Activated CD8-positive, alpha-beta T cell treated with anti-CD3 and anti-CD28 coated beads for 36 hours (primary cell): ENCODE measurements at regions not wholly inside any gene's neighbourhood (a gene's known extent, or its start where the extent isn't known, plus 50 kb on each side); places are given as distances from the start of the nearest gene placed in this dataset.

ENCODE experiments used
- ATAC-seq: fragments of 200-7000 bp; cut with Tn5 transposase; one replicate; pipeline ENCODE4 v1.10.0; 2021; ENCODE audit warnings: mild to moderate bottlenecking, moderate library complexity
- CTCF ChIA-PET: fragments of 350-600 bp; sonication (Branson Sonifier 250); formaldehyde crosslinking; loops from one replicate; lab custom pipeline; 2021; ENCODE audit warnings: antibody characterized with exemption; lab: Charles Lee
- POLR2A ChIA-PET: fragments of 350-600 bp; sonication (Branson Sonifier 250); formaldehyde crosslinking; loops from one replicate; lab custom pipeline; 2021; ENCODE audit warnings: antibody characterized with exemption; lab: Charles Lee
- DNase-seq: peaks from one replicate; pipeline ENCODE4 v3.0.0-alpha.2; 2020
- H3K27ac Mint-ChIP-seq: one replicate; pipeline ENCODE4 v1.8.0; 2021; ENCODE audit warnings: mild to moderate bottlenecking, mixed read lengths
- H3K27me3 Mint-ChIP-seq: one replicate; pipeline ENCODE4 v1.8.0; 2021; ENCODE audit warnings: mixed read lengths
- H3K36me3 Mint-ChIP-seq: one replicate; pipeline ENCODE4 v1.8.0; 2021; ENCODE audit warnings: low read depth, mixed read lengths
- H3K4me1 Mint-ChIP-seq: one replicate; pipeline ENCODE4 v1.8.0; 2021; ENCODE audit warnings: low read depth, mixed read lengths
- H3K4me3 Mint-ChIP-seq: one replicate; pipeline ENCODE4 v1.8.0; 2021; ENCODE audit warnings: mild to moderate bottlenecking, moderate library complexity, mixed read lengths
- H3K9me3 Mint-ChIP-seq: one replicate; pipeline ENCODE4 v1.8.0; 2021; ENCODE audit warnings: mixed read lengths
- CTCF ChIP-seq: fragments of 200-600 bp; IDR thresholded peaks from one replicate; pipeline ENCODE4 v1.8.0; 2022; ENCODE audit warnings: antibody characterized with exemption, mild to moderate bottlenecking
- intact Hi-C: fragments of 100-400 bp; cut with micrococcal nuclease; formaldehyde crosslinking; loops from one replicate; pipeline ENCODE4 v1.10.0; 2022

GRCh38 chr5:21185536-21185935, 1197.5 kb upstream of the CDH18 start:
- Mint-ChIP-seq H3K27me3 (no peaks in the 10 kb centered on the region), H3K9me3 (peaks cover 8% of the 10 kb centered on the region), H3K36me3 (no peaks in the 10 kb centered on the region), H3K27ac (no peak overlapping the region), H3K4me3 (no peak overlapping the region), H3K4me1 (no peaks in the 10 kb centered on the region)
- POLR2A ChIA-PET: no interaction called here
- TF ChIP-seq CTCF: no peak
- ATAC-seq (no peak), DNase-seq (no peak)
- intact Hi-C loops: no loop called here
- CTCF ChIA-PET: no interaction called here

GRCh38 chr5:21184581-21184980, 1196.6 kb upstream of the CDH18 start:
- ChIA-PET POLR2A (no interaction called here), CTCF (no interaction called here)
- no peak for TF ChIP-seq CTCF
- Mint-ChIP-seq H3K36me3 (no peaks in the 10 kb centered on the region), H3K4me1 (no peaks in the 10 kb centered on the region), H3K27ac (no peak overlapping the region), H3K9me3 (peaks cover 5% of the 10 kb centered on the region), H3K4me3 (no peak overlapping the region), H3K27me3 (no peaks in the 10 kb centered on the region)
- DNase-seq (no peak), ATAC-seq (no peak)
- intact Hi-C loops: no loop called here

GRCh38 chr5:21181609-21182125, 1193.7 kb upstream of the CDH18 start:
- H3K4me3 Mint-ChIP-seq: no peak overlapping the region
- POLR2A ChIA-PET: no interaction called here
- no peaks in the 10 kb centered on the region for H3K27me3 Mint-ChIP-seq
- no peak for DNase-seq
- intact Hi-C loops: no loop called here
- H3K9me3 Mint-ChIP-seq: peaks cover 2% of the 10 kb centered on the region
- no peak for ATAC-seq
- no peaks in the 10 kb centered on the region for H3K36me3 Mint-ChIP-seq
- CTCF ChIA-PET: no interaction called here
- TF ChIP-seq CTCF: no peak
- no peaks in the 10 kb centered on the region for H3K4me1 Mint-ChIP-seq
- H3K27ac Mint-ChIP-seq: no peak overlapping the region

- ChIA-PET CTCF (no interaction called here), POLR2A (no interaction called here)
- Mint-ChIP-seq H3K27ac (no peak overlapping the region), H3K4me3 (no peak overlapping the region), H3K27me3 (no peaks in the 10 kb centered on the region), H3K36me3 (no peaks in the 10 kb centered on the region), H3K4me1 (no peaks in the 10 kb centered on the region), H3K9me3 (peaks cover 2% of the 10 kb centered on the region)
- no peak for DNase-seq
- TF ChIP-seq CTCF: no peak
- intact Hi-C loops: no loop called here
- ATAC-seq: no peak
Measured at GRCh38 chr5:21173526-21173925, 1185.5 kb upstream of the CDH18 start.

- ChIA-PET CTCF (no interaction called here), POLR2A (no interaction called here)
- H3K27me3 Mint-ChIP-seq: no peaks in the 10 kb centered on the region
- H3K27ac Mint-ChIP-seq: no peak overlapping the region
- ATAC-seq (no peak), DNase-seq (no peak)
- peaks cover 2% of the 10 kb centered on the region for H3K9me3 Mint-ChIP-seq
- H3K36me3 Mint-ChIP-seq: no peaks in the 10 kb centered on the region
- intact Hi-C loops: no loop called here
- TF ChIP-seq CTCF: no peak
- H3K4me3 Mint-ChIP-seq: no peak overlapping the region
- no peaks in the 10 kb centered on the region for H3K4me1 Mint-ChIP-seq
Measured at GRCh38 chr5:21173036-21173435, 1185.0 kb upstream of the CDH18 start.
